Adrenal gland (tissue), 9 donors: ENCODE measurements at regions not wholly inside any gene's neighbourhood (a gene's known extent, or its start where the extent isn't known, plus 50 kb on each side); places are given as distances from the start of the nearest gene placed in this dataset.

Source experiments
- DNase-seq, 7 donors: peaks; one replicate each; pipeline ENCODE4 v3.0.0-alpha.2; 2019 to 2020
- H3K27ac ChIP-seq, 5 donors: fragments of 200-600 bp; sonication (generic) in 4 of 5; 1 replicate in 3 of 5; 2 replicates in 2 of 5; pipeline versions ENCODE4 v1.5.1 to v1.8.0; 2016 to 2020; ENCODE audit warnings: mild to moderate bottlenecking in 1 of 5
- H3K27me3 ChIP-seq: fragments of 200-600 bp; 2 replicates; pipeline ENCODE4 v1.8.0; 2021
- H3K36me3 ChIP-seq, 2 donors: fragments of 200-600 bp; replicated peaks in 1 of 2; 1 replicate in 1 of 2; 2 replicates in 1 of 2; pipeline versions ENCODE4 v1.5.1 to v1.8.0; 2018 to 2022
- H3K4me1 ChIP-seq, 2 donors: fragments of 200-600 bp; replicated peaks in 1 of 2; 1 replicate in 1 of 2; 2 replicates in 1 of 2; pipeline versions ENCODE4 v1.5.1 to v1.8.0; 2018 to 2021
- H3K4me3 ChIP-seq, 4 donors: fragments of 200-600 bp; sonication (generic) in 3 of 4; one replicate each; pipeline ENCODE4 v1.5.1; 2016 to 2018
- H3K9me3 ChIP-seq, 3 donors: fragments of 200-600 bp; sonication (generic) in 1 of 3; replicated peaks in 1 of 3; 1 replicate in 2 of 3; 2 replicates in 1 of 3; pipeline versions ENCODE4 v1.5.1 to v1.8.0; 2016 to 2021
- POLR2A ChIP-seq, 2 donors: fragments of 450-650 bp; IDR thresholded peaks; one replicate each; pipeline ENCODE4 v1.6.1; 2017; ENCODE audit warnings: antibody characterized with exemption in 2 of 2, mild to moderate bottlenecking in 2 of 2, moderate library complexity in 1 of 2
- WGBS, 4 donors: extraction: QIAGEN DNeasy Blood & Tissue Kit in 2 of 4; methylation state at CpG; one replicate each; pipeline versions ENCODE4 v1.1.5 to v1.1.7; 2013 to 2017; 5-methylcytosine and 5-hydroxymethylcytosine counted together
- intact Hi-C, 2 donors: fragments of 100-400 bp; cut with DNase I; formaldehyde crosslinking; loops; one replicate each; pipeline versions ENCODE4 v1.14.1 to v1.15.0; 2022 to 2023
- TF ChIP-seq, protein P1 (sequence below), 6 experiments: fragments of 450-650 bp in 4 of 6; fragments of 200-600 bp in 2 of 6; sonication (generic) in 1 of 6; IDR thresholded peaks; 1 replicate in 5 of 6; 2 replicates in 1 of 6; pipeline versions ENCODE4 v1.5.1 to v1.8.0; 2016 to 2021; ENCODE audit warnings: antibody characterized with exemption in 6 of 6, mild to moderate bottlenecking in 2 of 6, moderate library complexity in 1 of 6
- donor health status: healthy with polysubstance abuse.
- donor health status: Bipolar disorder and iron deficiency.
- donor health status: DM: yes; HTN: yes; CAD: no.
- donor health status: DM: no; HTN: no; CAD: no.
- donor health status: DM: no; HTN: no; CAD: no.

DNA sequence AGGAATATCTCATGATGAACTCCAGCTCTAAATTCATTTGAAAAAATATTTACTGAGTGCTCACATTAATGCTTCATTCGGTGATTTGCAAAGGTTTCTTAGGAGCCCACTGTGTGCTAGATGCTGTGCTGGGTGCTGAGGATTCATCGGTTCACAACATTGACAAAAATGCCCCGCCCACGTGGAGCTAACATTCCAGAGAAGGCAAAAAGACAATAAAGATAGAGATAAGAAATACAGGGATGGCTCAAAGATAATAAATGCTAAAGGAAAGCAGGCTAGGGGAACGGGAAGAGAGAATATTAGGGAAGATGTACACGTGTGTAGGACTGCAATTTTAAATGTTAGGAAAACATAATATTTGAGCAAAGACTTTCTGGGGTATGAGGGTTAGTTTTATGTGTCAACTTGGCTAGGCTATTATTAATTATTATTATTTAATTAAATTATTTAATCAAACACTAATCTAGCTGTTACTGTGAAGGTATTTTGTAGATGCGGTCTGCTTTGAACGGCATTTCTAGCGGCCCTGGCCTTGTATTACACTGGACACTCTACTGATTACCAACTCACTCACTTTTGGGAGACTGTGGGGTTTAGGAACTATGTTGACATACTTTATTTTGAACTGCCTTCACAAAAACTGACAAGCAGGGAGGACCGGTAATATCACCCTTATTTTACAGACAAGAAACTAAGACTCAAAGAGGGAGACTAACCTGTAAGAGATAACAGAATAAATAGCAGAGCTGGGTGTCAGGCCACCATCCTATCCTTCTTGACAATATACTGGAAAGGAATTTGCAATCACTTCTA is 61.9 kb upstream of the IRF2 start:
- peak overlapping the region in 3 of 4 donors; percentile 35 to 77 (median 67) for H3K4me3 ChIP-seq
- H3K4me1 ChIP-seq = peaks cover 27 to 44% of the 10 kb centered on the region in 2 donors
- no peaks in the 10 kb centered on the region for H3K27me3 ChIP-seq
- intact Hi-C loops = loop anchor here (5.0 to 10.0 kb wide), 3 partner anchors 61 to 264 kb away; partner anchors contain the start of gene IRF2 (in 2 of the 2)
- 27 to 36% (median 33%) methylated on average over 10 of the region's 10 CpGs for WGBS, 4 donors
- TF ChIP-seq, protein P1, sequence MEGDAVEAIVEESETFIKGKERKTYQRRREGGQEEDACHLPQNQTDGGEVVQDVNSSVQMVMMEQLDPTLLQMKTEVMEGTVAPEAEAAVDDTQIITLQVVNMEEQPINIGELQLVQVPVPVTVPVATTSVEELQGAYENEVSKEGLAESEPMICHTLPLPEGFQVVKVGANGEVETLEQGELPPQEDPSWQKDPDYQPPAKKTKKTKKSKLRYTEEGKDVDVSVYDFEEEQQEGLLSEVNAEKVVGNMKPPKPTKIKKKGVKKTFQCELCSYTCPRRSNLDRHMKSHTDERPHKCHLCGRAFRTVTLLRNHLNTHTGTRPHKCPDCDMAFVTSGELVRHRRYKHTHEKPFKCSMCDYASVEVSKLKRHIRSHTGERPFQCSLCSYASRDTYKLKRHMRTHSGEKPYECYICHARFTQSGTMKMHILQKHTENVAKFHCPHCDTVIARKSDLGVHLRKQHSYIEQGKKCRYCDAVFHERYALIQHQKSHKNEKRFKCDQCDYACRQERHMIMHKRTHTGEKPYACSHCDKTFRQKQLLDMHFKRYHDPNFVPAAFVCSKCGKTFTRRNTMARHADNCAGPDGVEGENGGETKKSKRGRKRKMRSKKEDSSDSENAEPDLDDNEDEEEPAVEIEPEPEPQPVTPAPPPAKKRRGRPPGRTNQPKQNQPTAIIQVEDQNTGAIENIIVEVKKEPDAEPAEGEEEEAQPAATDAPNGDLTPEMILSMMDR (IDR thresholded peaks at IDR 0.05) = peak in 1 of 6 experiments; percentile 1
- TF ChIP-seq POLR2A (IDR thresholded peaks at IDR 0.05) = no peak
- peak overlapping the region; percentile 78 to 98 (median 94) for H3K27ac ChIP-seq
- H3K9me3 ChIP-seq = no peaks in the 10 kb centered on the region
- peak in 4 of 7 donors; percentile 22 to 57 (median 30) for DNase-seq
- H3K36me3 ChIP-seq = no peaks in the 10 kb centered on the region

DNA sequence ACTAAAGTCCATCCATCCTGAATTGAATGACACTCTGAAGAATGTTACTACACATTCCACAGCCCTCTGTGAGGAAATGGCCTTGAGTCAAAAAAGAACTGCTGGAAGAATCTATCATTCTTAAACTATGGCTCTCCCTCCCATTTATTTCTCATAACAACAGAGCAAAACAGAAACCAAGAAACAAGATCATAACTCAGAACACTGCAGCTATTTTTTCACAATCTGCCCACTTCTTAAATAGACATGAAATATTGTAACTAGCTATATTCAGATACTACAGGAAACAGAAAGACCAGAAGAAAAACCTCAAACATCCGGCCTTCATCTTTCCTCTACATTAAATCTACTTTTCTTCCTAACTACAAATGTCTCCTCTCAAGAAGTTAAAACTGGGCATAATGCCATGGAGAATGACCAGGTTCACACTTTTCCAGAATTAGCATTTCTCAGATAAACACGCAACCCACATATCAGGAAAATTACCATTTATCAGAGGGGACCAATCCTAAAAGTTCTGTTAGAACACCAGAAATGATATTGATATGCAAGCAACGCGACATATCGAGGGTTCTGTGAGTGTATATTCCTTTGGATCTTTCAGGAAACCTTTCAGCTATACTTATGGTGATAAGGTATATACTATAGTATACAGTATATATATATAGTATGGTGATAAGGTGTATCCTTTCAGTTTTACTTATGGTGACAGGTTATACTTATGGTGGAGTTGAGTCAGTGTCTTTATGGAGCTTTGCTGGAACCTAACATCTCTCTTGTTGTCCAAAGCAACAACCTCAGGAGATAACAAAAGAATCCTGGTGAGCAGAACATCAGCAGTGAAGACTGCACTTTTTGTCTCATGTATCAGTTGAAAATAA is 60.4 kb upstream of the IRF2 start:
- peak in 1 of 2 donors; percentile 22 for TF ChIP-seq POLR2A (IDR thresholded peaks at IDR 0.05)
- TF ChIP-seq, protein P1 (IDR thresholded peaks at IDR 0.05) = no peak
- intact Hi-C loops = loop anchor here (5.0 to 10.0 kb wide), 4 partner anchors 60 to 262 kb away; partner anchors contain the start of gene IRF2 (in 2 of the 2)
- H3K4me1 ChIP-seq = peaks cover 27 to 44% of the 10 kb centered on the region in 2 donors
- H3K9me3 ChIP-seq = no peaks in the 10 kb centered on the region
- H3K36me3 ChIP-seq = no peaks in the 10 kb centered on the region
- H3K4me3 ChIP-seq = no peak overlapping the region
- 53 to 65% (median 58%) methylated on average over 5 of the region's 5 CpGs for WGBS, 4 donors
- H3K27me3 ChIP-seq = no peaks in the 10 kb centered on the region
- DNase-seq = peak in 2 of 7 donors; percentile 33 to 46
- peak overlapping the region in 4 of 5 donors; percentile 68 to 97 (median 82) for H3K27ac ChIP-seq

DNA sequence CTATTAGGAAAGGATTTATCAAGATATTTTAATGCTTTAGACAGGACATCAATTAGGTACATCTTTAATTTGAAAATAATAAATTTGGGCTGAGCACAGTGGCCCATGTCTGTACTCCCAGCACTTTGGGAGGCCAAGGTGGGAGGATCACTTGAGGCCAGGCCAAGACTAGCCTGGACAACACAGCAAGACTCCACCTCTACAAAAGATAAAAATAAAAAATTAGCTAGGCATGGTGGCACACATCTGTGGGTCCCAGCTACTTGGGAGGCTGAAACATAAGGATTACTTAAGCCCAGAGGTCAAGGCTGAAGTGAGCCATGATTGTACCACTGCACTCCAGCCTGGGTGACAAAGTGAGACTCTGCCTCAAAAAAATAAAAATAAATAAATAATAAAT is 59.6 kb upstream of the IRF2 start:
- Histone ChIP-seq H3K4me1 (peaks cover 27 to 44% of the 10 kb centered on the region in 2 donors), H3K4me3 (no peak overlapping the region), H3K27me3 (no peaks in the 10 kb centered on the region), H3K9me3 (no peaks in the 10 kb centered on the region), H3K36me3 (no peaks in the 10 kb centered on the region), H3K27ac (peak overlapping the region in 4 of 5 donors; percentile 65 to 97 (median 81))
- TF ChIP-seq POLR2A (IDR thresholded peaks at IDR 0.05) = no peak
- TF ChIP-seq, protein P1 (IDR thresholded peaks at IDR 0.05) = no peak
- intact Hi-C loops = loop anchor here (5.0 to 10.0 kb wide), 2 partner anchors 59 to 252 kb away; partner anchors contain the start of gene IRF2 (in 1 of the 2)
- DNase-seq = peak in 1 of 7 donors; percentile 26

DNA sequence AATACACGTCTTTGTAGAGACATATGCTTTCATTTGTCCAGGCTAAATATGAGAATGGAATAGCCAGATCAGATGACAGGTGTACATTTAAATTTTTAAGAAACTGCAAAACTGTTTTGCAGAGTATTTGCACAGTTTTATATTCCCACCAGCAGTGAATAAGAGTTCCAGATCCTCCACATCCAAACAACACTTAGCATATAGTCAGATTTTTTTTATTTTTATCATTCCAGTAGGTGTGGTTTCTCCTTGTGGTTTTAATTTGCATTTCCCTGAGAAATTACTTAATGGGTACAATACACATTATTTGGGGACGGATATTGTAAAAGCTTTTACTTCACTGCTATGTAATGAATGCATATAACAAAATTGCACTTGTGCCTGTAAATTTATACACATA is 56.7 kb upstream of the IRF2 start:
- Histone ChIP-seq H3K36me3 (no peaks in the 10 kb centered on the region), H3K4me1 (peaks cover 19 to 30% of the 10 kb centered on the region in 2 donors), H3K27ac (no peak overlapping the region), H3K9me3 (no peaks in the 10 kb centered on the region), H3K4me3 (no peak overlapping the region), H3K27me3 (no peaks in the 10 kb centered on the region)
- TF ChIP-seq POLR2A (IDR thresholded peaks at IDR 0.05) = no peak
- TF ChIP-seq, protein P1 (IDR thresholded peaks at IDR 0.05) = no peak
- DNase-seq = no peak
- WGBS, 4 donors = 81 to 94% (median 91%) methylated on average over 2 of the region's 2 CpGs
- intact Hi-C loops = loop anchor here (5.0 to 10.0 kb wide), 2 partner anchors 56 to 249 kb away; partner anchors contain the start of gene IRF2 (in 1 of the 2)
